DLD1 (cell line): ENCODE measurements at regions not wholly inside any gene's neighbourhood (a gene's known extent, or its start where the extent isn't known, plus 50 kb on each side); places are given as distances from the start of the nearest gene placed in this dataset.
"Not testable (repeated sequence)": the region's sequence is repeated elsewhere in the genome, so short reads cannot be mapped to it uniquely, and the experiment has no call there.

Experiments used
- in situ Hi-C: cut with HindIII; loops from 2 replicates; pipeline ENCODE4 v1.10.0; 2017; ENCODE audit warnings: low sequenced_read_pairs

DNA sequence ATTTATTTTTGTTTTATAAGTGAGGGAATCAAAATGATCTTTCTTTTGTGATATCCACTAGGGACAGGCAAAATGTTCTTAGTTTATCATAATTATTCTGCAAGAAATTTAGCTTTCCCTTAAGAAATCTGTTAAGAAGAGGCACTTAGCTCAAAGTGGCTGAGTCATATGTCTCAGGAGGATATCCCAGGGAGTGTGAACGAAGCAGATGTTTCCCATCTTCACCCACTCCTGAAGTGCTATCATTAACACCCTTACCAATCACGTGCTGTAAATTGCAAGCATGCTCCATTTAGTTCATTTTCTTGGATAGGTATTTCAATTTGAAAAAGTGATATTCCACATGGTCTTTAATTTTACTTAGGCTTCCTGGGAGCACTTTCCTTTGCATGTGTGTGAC, 774.3 kb upstream of the TMEFF2 start:
- in situ Hi-C loops = no loop called here

DNA sequence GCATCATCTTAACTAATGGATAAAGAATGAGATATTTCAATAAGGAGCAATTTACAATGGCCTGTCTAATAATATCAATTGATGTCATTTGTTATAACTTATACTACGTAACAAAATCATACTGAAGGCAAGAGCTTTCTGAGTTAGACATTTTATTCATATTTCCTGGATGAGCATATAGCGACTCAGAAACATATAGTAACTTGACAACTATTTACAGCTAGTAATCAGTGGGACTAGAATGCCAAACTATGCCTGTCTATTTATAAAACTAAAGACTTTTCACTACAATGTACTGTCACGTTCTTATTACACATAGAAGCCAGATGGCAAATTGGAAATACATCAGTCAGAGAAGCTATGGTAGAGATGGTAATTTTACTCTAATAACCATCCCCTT, 766.2 kb upstream of the TMEFF2 start:
- in situ Hi-C loops = no loop called here

DNA sequence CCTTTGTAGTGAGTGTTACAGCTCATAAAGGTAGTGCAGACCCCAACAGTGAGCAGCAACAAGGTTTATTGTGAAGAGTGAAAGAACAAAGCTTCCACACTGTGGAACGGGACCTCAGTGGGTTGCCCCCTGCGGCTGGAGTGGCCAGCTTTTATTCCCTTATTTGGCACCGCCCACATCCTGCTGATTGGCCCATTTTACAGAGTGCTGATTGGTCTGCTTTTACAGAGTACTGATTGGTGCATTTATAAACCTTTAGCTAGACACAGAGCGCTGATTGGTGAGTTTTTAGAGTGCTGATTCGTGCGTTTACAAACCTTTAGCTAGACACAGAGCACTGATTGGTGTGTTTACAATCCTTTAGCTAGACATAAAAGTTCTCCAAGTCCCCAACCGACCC, 763.9 kb upstream of the TMEFF2 start:
- in situ Hi-C loops = not testable (repeated sequence)

DNA sequence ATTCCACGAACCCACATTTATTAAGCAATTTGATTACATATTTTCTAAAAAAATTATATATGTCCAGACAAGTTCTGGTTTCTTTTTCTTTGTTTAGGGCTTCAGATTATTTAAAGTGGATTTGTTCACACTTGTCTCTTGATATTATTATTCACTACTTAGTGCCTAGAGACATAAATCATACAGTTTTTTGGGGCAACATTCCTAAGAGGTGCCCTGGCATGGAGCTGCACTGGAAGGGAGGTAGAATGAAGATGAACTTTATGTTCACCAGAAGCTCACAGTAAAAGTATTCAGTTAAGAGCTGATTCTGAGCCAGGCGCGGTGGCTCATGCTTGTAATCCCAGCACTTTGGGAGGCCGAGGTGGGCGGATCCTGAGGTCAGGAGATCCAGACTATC, 762.7 kb upstream of the TMEFF2 start:
- in situ Hi-C loops = no loop called here

DNA sequence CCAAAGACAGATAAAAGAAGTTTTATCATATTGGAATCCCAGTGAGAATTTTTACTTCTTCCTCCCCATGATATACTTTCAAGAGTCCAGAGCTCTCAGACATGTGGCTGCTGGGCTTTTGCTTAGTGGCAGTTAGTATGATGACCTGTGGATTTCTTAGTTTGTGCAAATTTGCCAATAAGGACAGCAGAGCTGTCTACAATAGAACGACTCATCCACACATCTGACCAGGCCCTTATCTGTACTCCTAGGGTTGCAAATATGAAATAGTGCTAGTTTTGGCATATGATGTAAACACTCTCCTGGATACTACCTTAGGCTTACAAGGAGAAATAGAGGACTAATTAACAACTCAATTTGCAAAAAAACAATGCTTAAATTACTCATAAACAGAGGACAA, 758.4 kb upstream of the TMEFF2 start:
- in situ Hi-C loops = no loop called here

GRCh38 chr2:192952245-192952644, 757.5 kb upstream of the TMEFF2 start:
- in situ Hi-C loops = no loop called here

- in situ Hi-C loops = no loop called here
Measured at GRCh38 chr2:192948316-192948715, 753.6 kb upstream of the TMEFF2 start.

GRCh38 chr2:192947352-192947751, 752.6 kb upstream of the TMEFF2 start:
- in situ Hi-C loops = no loop called here

- in situ Hi-C loops = no loop called here
Measured at GRCh38 chr2:192940767-192941166, 746.0 kb upstream of the TMEFF2 start.

DNA sequence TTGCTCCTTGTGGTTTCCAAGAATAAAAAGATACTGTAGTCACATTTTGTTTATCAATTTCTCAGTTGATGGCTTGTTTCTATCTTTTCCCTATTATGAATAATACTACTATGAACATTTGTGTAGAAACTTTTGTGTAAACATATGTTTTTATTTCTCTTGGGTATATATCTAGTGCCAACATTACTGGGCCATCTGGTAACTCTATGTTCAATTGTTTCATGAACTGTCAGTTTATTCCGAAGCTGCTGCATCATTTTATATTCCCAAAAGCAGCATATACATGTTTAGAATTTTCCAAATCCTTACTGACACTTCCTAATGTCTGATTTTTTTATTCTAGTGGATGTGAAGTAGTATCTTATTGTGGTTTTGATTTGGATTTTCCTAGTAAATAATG, 737.6 kb upstream of the TMEFF2 start:
- in situ Hi-C loops = no loop called here

DNA sequence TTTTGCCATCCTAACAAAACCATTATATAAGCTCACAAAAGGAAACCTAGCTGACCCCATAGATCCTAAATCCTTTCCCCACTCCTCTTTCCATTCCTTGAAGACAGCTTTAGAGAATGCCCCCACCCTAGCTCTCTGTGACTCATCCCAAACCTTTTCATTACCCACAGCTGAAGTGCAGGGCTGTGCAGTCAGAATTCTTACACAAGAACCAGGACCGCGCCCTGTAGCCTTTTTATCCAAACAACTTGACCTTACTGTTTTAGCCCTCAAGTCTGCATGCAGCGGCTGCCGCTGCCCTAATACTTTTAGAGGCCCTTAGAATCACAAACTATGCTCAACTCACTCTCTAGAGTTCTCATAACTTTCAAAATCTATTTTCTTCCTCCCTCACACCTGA, 726.9 kb upstream of the TMEFF2 start:
- in situ Hi-C loops = not testable (repeated sequence)

GRCh38 chr2:192901446-192901845, 706.7 kb upstream of the TMEFF2 start:
- in situ Hi-C loops = no loop called here

- in situ Hi-C loops = no loop called here
Measured at GRCh38 chr2:192899466-192899865, 704.7 kb upstream of the TMEFF2 start.

DNA sequence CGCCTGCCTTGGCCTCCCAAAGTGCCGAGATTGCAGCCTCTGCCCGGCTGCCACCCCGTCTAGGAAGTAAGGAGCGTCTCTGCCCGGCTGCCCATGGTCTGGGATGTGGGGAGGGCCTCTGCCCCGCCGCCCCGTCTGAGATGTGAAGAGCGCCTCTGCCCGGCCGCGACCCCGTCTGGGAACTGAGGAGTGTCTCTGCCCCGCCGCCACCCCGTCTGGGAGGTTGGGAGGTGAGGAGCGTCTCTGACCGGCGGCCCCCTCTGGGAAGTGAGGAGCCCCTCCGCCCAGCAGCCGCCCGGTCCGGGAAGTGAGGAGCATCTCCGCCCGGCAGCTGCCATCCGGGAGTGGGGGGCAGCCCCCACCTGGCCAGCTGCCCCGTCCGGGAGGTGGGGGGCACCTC, 699.2 kb upstream of the TMEFF2 start:
- in situ Hi-C loops = not testable (repeated sequence)

- in situ Hi-C loops = no loop called here
Measured at GRCh38 chr2:192888109-192888508, 693.4 kb upstream of the TMEFF2 start.

- in situ Hi-C loops = no loop called here
Measured at GRCh38 chr2:192887337-192887736, 692.6 kb upstream of the TMEFF2 start.

- in situ Hi-C loops = no loop called here
Measured at GRCh38 chr2:192886636-192887035, 691.9 kb upstream of the TMEFF2 start.

GRCh38 chr2:192885569-192886160, 690.9 kb upstream of the TMEFF2 start:
- in situ Hi-C loops = no loop called here

DNA sequence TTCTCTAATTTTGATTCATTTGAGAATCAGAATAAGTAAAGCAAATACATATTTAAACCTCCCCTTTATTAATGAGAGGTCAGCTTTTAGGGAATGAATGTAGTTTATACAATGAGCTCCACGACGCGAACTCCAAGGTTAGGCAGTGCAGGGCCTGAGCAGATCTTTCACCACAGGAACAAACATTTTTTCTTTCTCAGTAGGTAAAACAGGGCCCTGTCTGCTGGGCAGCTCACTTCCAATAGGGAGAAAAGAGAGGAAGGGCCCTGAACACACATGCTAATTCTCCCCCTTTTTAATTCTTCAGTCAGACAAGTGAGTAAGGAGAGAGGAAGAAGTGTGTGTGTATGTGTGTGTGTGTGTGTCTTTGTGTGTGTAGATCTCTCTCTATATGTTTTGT, 682.4 kb upstream of the TMEFF2 start:
- in situ Hi-C loops = no loop called here

GRCh38 chr2:192876698-192877097, 682.0 kb upstream of the TMEFF2 start:
- in situ Hi-C loops = no loop called here

DNA sequence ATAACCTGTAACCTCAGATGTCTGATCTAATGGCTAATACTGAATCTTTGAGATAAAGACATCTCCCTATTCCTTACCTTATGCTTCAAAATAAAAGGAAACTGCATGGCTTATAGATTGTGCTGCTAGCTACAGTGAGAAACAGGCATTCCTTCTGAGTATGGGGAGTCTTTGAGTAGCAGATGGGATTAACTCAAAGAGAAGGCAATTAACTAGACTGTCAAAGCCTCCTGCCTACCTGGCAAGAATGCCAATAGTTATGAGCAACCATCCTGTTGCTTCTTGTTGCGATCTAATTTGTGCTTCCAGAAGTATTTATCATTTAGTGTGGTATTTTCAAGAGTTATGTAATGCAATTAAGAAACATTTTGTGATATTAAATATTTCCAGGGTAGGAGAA, 660.0 kb upstream of the TMEFF2 start:
- in situ Hi-C loops = no loop called here

- in situ Hi-C loops = no loop called here
Measured at GRCh38 chr2:192854031-192854430, 659.3 kb upstream of the TMEFF2 start.

DNA sequence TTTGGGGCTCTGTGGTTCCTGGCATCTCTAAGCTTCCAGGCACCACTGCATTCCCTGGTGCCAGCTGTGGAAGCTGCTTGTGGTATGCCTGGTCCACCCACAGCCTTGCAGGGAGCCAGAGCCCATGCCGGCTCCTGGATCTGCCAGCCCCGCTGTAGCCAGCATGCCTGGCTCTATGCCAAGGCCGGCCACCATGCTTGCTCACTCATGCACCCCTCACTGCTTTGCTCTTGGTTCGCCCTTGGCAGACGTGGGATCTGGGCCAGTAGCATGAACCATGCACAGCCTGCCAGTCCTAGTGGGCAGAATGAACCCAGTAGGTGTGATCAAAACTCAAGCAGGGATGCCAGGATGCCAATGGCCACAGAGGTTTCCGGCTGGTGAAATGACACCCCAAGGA, 634.2 kb upstream of the TMEFF2 start:
- in situ Hi-C loops = no loop called here

DNA sequence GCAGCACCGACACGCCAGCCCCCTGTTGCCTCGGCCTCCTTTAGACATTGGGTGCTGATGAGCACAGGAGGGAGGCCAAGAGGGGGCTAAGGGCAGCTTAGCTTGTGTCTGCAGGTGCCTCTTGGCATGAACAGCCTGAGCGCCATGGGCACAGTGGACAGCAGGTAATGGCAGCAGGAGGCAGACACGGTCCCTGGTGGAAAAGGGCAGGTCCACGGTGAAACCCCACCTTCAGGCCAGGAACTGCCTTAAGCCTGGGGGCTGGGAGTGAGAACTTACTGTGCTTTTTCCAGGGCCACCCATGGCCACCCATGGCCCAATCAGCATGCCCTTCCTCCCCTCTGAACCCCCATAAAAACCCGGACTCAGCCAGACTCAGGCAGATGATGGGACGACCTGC, 633.4 kb upstream of the TMEFF2 start:
- in situ Hi-C loops = no loop called here
